Urinary bladder (tissue), 3 donors: ENCODE measurements at regions not wholly inside any gene's neighbourhood (a gene's known extent, or its start where the extent isn't known, plus 50 kb on each side); places are given as distances from the start of the nearest gene placed in this dataset.

Experiments
- DNase-seq: peaks from one replicate; pipeline ENCODE4 v3.0.0-alpha.2; 2015; ENCODE audit errors: extremely low spot score
- H3K27ac ChIP-seq: one replicate; pipeline ENCODE4 v1.5.1; 2013; ENCODE audit warnings: low read depth, mild to moderate bottlenecking, moderate library complexity
- H3K36me3 ChIP-seq: one replicate; pipeline ENCODE4 v1.6.1; 2013; ENCODE audit warnings: mild to moderate bottlenecking, moderate library complexity; ENCODE audit not compliant: insufficient read depth
- H3K4me1 ChIP-seq: one replicate; pipeline ENCODE4 v1.6.1; 2013; ENCODE audit warnings: mild to moderate bottlenecking, moderate library complexity; ENCODE audit not compliant: insufficient read depth
- H3K4me3 ChIP-seq: one replicate; pipeline ENCODE4 v1.5.1; 2013; ENCODE audit warnings: low read depth, low read length
- WGBS: extraction: QIAGEN DNeasy Blood & Tissue Kit; methylation state at CpG from one replicate; pipeline ENCODE4 v1.1.7; 2013; 5-methylcytosine and 5-hydroxymethylcytosine counted together
- donor health status: healthy with polysubstance abuse.
- donor health status: healthy.

- H3K27ac ChIP-seq: no peak overlapping the region
- H3K4me3 ChIP-seq: no peak overlapping the region
- no peak for DNase-seq
- H3K36me3 ChIP-seq: no peaks in the 10 kb centered on the region
- WGBS: 83% methylated on average over 64 of the region's 64 CpGs
- H3K4me1 ChIP-seq: no peaks in the 10 kb centered on the region
Measured at GRCh38 chr17:83152745-83153611, 73.6 kb downstream of the METRNL start.

- Histone ChIP-seq H3K27ac (no peak overlapping the region), H3K36me3 (no peaks in the 10 kb centered on the region), H3K4me1 (no peaks in the 10 kb centered on the region), H3K4me3 (no peak overlapping the region)
- no peak for DNase-seq
- 89% methylated on average over 29 of the region's 29 CpGs for WGBS
Measured at GRCh38 chr17:83153681-83154310, 74.4 kb downstream of the METRNL start.

GRCh38 chr17:83154311-83155127 lies 75.1 kb downstream of the METRNL start:
- no peaks in the 10 kb centered on the region for H3K4me1 ChIP-seq
- no peak overlapping the region for H3K27ac ChIP-seq
- 68% methylated on average over 9 of the region's 9 CpGs for WGBS
- H3K36me3 ChIP-seq: no peaks in the 10 kb centered on the region
- H3K4me3 ChIP-seq: no peak overlapping the region
- no peak for DNase-seq

- H3K36me3 ChIP-seq: no peaks in the 10 kb centered on the region
- WGBS: 81% methylated on average over 32 of the region's 32 CpGs
Measured at GRCh38 chr17:83155128-83156121, 76.0 kb downstream of the METRNL start.

GRCh38 chr17:83156408-83156807 lies 77.0 kb downstream of the METRNL start:
- DNase-seq: no peak
- H3K36me3 ChIP-seq: no peaks in the 10 kb centered on the region
- H3K4me1 ChIP-seq: no peaks in the 10 kb centered on the region
- no peak overlapping the region for H3K4me3 ChIP-seq
- H3K27ac ChIP-seq: no peak overlapping the region
- WGBS: 91% methylated on average over 11 of the region's 11 CpGs

More at GRCh38 chr17:83155128-83156121, 76.0 kb downstream of the METRNL start:
- H3K4me1 ChIP-seq: no peaks in the 10 kb centered on the region
- no peak for DNase-seq
- no peak overlapping the region for H3K4me3 ChIP-seq
- no peak overlapping the region for H3K27ac ChIP-seq

- Histone ChIP-seq H3K4me1 (no peaks in the 10 kb centered on the region), H3K36me3 (no peaks in the 10 kb centered on the region), H3K27ac (no peak overlapping the region), H3K4me3 (no peak overlapping the region)
- no peak for DNase-seq
- 93% methylated on average over 19 of the region's 19 CpGs for WGBS
Measured at GRCh38 chr17:83159204-83160049, 80.0 kb downstream of the METRNL start.

- WGBS: 87% methylated on average over 19 of the region's 19 CpGs
- DNase-seq: no peak
- Histone ChIP-seq H3K27ac (no peak overlapping the region), H3K4me3 (no peak overlapping the region), H3K4me1 (no peaks in the 10 kb centered on the region), H3K36me3 (no peaks in the 10 kb centered on the region)
Measured at GRCh38 chr17:83160443-83161297, 81.3 kb downstream of the METRNL start.

GRCh38 chr17:83161298-83162034 lies 82.1 kb downstream of the METRNL start:
- Histone ChIP-seq H3K27ac (no peak overlapping the region), H3K4me1 (no peaks in the 10 kb centered on the region), H3K36me3 (no peaks in the 10 kb centered on the region), H3K4me3 (no peak overlapping the region)
- no peak for DNase-seq
- WGBS: 62% methylated on average over 14 of the region's 14 CpGs

- no peak overlapping the region for H3K27ac ChIP-seq
- no peak for DNase-seq
- 74% methylated on average over 21 of the region's 21 CpGs for WGBS
- no peaks in the 10 kb centered on the region for H3K36me3 ChIP-seq
- H3K4me1 ChIP-seq: no peaks in the 10 kb centered on the region
- no peak overlapping the region for H3K4me3 ChIP-seq
Measured at GRCh38 chr17:83162035-83162745, 82.8 kb downstream of the METRNL start.

GRCh38 chr17:83164490-83164889 lies 85.1 kb downstream of the METRNL start:
- H3K4me3 ChIP-seq: no peak overlapping the region
- no peaks in the 10 kb centered on the region for H3K4me1 ChIP-seq
- H3K27ac ChIP-seq: no peak overlapping the region
- DNase-seq: no peak
- 73% methylated on average over 3 of the region's 3 CpGs for WGBS
- H3K36me3 ChIP-seq: no peaks in the 10 kb centered on the region
